HEK293 (cell line): ENCODE measurements at regions not wholly inside any gene's neighbourhood (a gene's known extent, or its start where the extent isn't known, plus 50 kb on each side); places are given as distances from the start of the nearest gene placed in this dataset.

Source experiments
- CTCF ChIA-PET: fragments of 350-600 bp; formaldehyde crosslinking; extraction: SDS; loops from one replicate; lab custom pipeline; 2021; ENCODE audit warnings: antibody characterized with exemption; lab: Yijun Ruan, JAX
- POLR2A ChIA-PET: fragments of 300-600 bp; formaldehyde crosslinking; extraction: SDS; loops from one replicate; lab custom pipeline; 2020; ENCODE audit warnings: antibody characterized with exemption, inconsistent platforms; lab: Yijun Ruan, JAX
- H3K27ac ChIP-seq: fragments of 200-500 bp; sonication (Bioruptor generic); 2 replicates; pipeline ENCODE4 v1.5.1; 2014; ENCODE audit warnings: low read depth, low read length, control low read depth, inconsistent platforms; ENCODE audit errors: extremely low read depth
- H3K36me3 ChIP-seq, 2 experiments: fragments of 200-500 bp in 1 of 2; sonication (Bioruptor generic) in 1 of 2; 1 replicate in 1 of 2; 2 replicates in 1 of 2; pipeline ENCODE4 v1.5.1; 2014 to 2017; ENCODE audit warnings: inconsistent platforms in 2 of 2, low read length in 2 of 2; ENCODE audit not compliant: control insufficient read depth in 2 of 2, insufficient read depth in 1 of 2
- H3K4me1 ChIP-seq: fragments of 200-500 bp; sonication (Bioruptor generic); 2 replicates; pipeline ENCODE4 v1.5.1; 2014; ENCODE audit warnings: mild to moderate bottlenecking, low read length, inconsistent platforms; ENCODE audit not compliant: control insufficient read depth, insufficient read depth
- H3K4me3 ChIP-seq: 2 replicates; pipeline ENCODE4 v1.5.1; 2011; ENCODE audit warnings: low read depth, mild to moderate bottlenecking, control low read depth, low read length, moderate library complexity
- H3K9me3 ChIP-seq: fragments of 200-500 bp; sonication (Bioruptor generic); 2 replicates; pipeline ENCODE4 v1.5.1; 2014; ENCODE audit warnings: low read depth, low read length, inconsistent platforms; ENCODE audit not compliant: control insufficient read depth, insufficient read depth
- MYNN ChIP-seq: fragments of 450-650 bp; formaldehyde crosslinking; IDR thresholded peaks from 2 replicates; pipeline ENCODE4 v1.5.1; 2016; ENCODE audit warnings: missing biosample characterization, missing genetic modification characterization, borderline replicate concordance
- PATZ1 ChIP-seq: fragments of 450-650 bp; formaldehyde crosslinking; IDR thresholded peaks from 2 replicates; pipeline ENCODE4 v1.5.1; 2016; ENCODE audit warnings: missing biosample characterization, missing genetic modification characterization
- PBX3 ChIP-seq: sonication (generic); formaldehyde crosslinking; IDR thresholded peaks from 2 replicates; pipeline ENCODE4 v1.8.1; 2022; ENCODE audit warnings: mild to moderate bottlenecking, moderate library complexity, missing genetic modification reagents
- SCRT1 ChIP-seq: fragments of 450-650 bp; formaldehyde crosslinking; IDR thresholded peaks from 2 replicates; pipeline ENCODE4 v1.5.1; 2016; ENCODE audit warnings: missing biosample characterization, missing genetic modification characterization, borderline replicate concordance
- SP2 ChIP-seq: fragments of 450-650 bp; formaldehyde crosslinking; IDR thresholded peaks from 2 replicates; pipeline ENCODE4 v1.5.1; 2016; ENCODE audit warnings: missing biosample characterization, missing genetic modification characterization
- ZBTB6 ChIP-seq: fragments of 450-650 bp; formaldehyde crosslinking; IDR thresholded peaks from 2 replicates; pipeline ENCODE4 v1.5.1; 2017; ENCODE audit warnings: missing biosample characterization, missing genetic modification characterization
- ZFHX2 ChIP-seq: fragments of 450-650 bp; formaldehyde crosslinking; conservative IDR thresholded peaks from 2 replicates; pipeline ENCODE4 v1.5.1; 2016; ENCODE audit warnings: missing biosample characterization, missing genetic modification characterization
- ZNF146 ChIP-seq: fragments of 450-650 bp; formaldehyde crosslinking; IDR thresholded peaks from 2 replicates; pipeline ENCODE4 v1.5.1; 2016; ENCODE audit warnings: missing biosample characterization, missing genetic modification characterization
- ZNF223 ChIP-seq: fragments of 450-650 bp; formaldehyde crosslinking; IDR thresholded peaks from 2 replicates; pipeline ENCODE4 v1.5.1; 2016; ENCODE audit warnings: missing biosample characterization, missing genetic modification characterization
- ZNF239 ChIP-seq: fragments of 450-650 bp; formaldehyde crosslinking; IDR thresholded peaks from 2 replicates; pipeline ENCODE4 v1.5.1; 2016; ENCODE audit warnings: missing biosample characterization, missing genetic modification characterization
- ZNF645 ChIP-seq: fragments of 450-650 bp; formaldehyde crosslinking; IDR thresholded peaks from 2 replicates; pipeline ENCODE4; 2016; ENCODE audit warnings: missing biosample characterization, missing genetic modification characterization
- ZNF670 ChIP-seq: fragments of 450-650 bp; formaldehyde crosslinking; IDR thresholded peaks from 2 replicates; pipeline ENCODE4 v1.5.1; 2016; ENCODE audit warnings: missing biosample characterization, missing genetic modification characterization, low read depth
- ZNF791 ChIP-seq: fragments of 450-650 bp; formaldehyde crosslinking; IDR thresholded peaks from 2 replicates; pipeline ENCODE4 v1.5.1; 2016; ENCODE audit warnings: missing biosample characterization, missing genetic modification characterization
- TF ChIP-seq, protein P1 (sequence below): fragments of 450-650 bp; formaldehyde crosslinking; IDR thresholded peaks from 2 replicates; pipeline ENCODE4 v1.5.1; 2016; ENCODE audit warnings: missing biosample characterization, missing genetic modification characterization
- TF ChIP-seq, protein P2 (sequence below): fragments of 450-650 bp; formaldehyde crosslinking; IDR thresholded peaks from 2 replicates; pipeline ENCODE4 v1.5.1; 2016; ENCODE audit warnings: missing biosample characterization, missing genetic modification characterization

GRCh38 chr21:16395285-16395684, 665.5 kb downstream of the USP25 start (continued):
- TF ChIP-seq, protein P1, sequence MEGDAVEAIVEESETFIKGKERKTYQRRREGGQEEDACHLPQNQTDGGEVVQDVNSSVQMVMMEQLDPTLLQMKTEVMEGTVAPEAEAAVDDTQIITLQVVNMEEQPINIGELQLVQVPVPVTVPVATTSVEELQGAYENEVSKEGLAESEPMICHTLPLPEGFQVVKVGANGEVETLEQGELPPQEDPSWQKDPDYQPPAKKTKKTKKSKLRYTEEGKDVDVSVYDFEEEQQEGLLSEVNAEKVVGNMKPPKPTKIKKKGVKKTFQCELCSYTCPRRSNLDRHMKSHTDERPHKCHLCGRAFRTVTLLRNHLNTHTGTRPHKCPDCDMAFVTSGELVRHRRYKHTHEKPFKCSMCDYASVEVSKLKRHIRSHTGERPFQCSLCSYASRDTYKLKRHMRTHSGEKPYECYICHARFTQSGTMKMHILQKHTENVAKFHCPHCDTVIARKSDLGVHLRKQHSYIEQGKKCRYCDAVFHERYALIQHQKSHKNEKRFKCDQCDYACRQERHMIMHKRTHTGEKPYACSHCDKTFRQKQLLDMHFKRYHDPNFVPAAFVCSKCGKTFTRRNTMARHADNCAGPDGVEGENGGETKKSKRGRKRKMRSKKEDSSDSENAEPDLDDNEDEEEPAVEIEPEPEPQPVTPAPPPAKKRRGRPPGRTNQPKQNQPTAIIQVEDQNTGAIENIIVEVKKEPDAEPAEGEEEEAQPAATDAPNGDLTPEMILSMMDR (tag by site-specific recombination) = no peak

DNA sequence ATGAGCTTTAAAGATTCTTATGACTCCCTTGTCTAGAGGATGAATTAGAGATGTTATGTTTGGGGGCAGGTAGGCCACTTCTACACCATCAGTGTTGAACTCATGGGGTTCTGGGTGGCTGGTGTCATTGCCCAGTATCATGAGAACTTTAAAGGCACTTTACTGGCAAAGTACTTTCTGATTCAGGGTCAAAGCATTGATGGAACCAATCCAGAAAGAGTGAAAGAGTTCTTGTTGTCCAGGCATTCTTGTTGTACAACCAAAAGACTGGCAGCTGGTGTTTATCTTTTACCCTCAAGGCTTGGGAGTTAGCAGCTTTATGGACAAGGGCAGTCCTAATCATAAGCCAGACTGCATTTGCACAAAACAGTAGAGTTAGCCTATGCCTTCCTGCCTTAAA, 673.0 kb downstream of the USP25 start:
- Histone ChIP-seq H3K4me1 (no peaks in the 10 kb centered on the region), H3K27ac (no peak overlapping the region), H3K4me3 (no peak overlapping the region), H3K36me3 (no peaks in the 10 kb centered on the region; a peak in 1 of 3 replicates), H3K9me3 (no peaks in the 10 kb centered on the region)
- ChIA-PET CTCF (no interaction called here), POLR2A (no interaction called here)
- TF ChIP-seq ZNF645 (tag by site-specific recombination) (no peak), ZNF223 (tag by site-specific recombination) (no peak)

GRCh38 chr21:16404776-16405175, 675.0 kb downstream of the USP25 start:
- no peaks in the 10 kb centered on the region; a peak in 1 of 3 replicates for H3K36me3 ChIP-seq
- no peaks in the 10 kb centered on the region for H3K9me3 ChIP-seq
- ChIA-PET POLR2A (no interaction called here), CTCF (interaction anchor here (0.6 to 0.9 kb wide), 2 partner anchors 20 to 34 kb away, joined by 3 to 4 read pairs; no protein-coding TSS in a partner anchor)
- no peaks in the 10 kb centered on the region for H3K4me1 ChIP-seq
- no peak overlapping the region for H3K27ac ChIP-seq
- no peak for TF ChIP-seq SCRT1 (tag by site-specific recombination)
- TF ChIP-seq ZBTB6 (tag by site-specific recombination) = no peak
- TF ChIP-seq ZNF223 (tag by site-specific recombination) = no peak
- H3K4me3 ChIP-seq = no peak overlapping the region

- Histone ChIP-seq H3K4me1 (no peaks in the 10 kb centered on the region), H3K36me3 (no peaks in the 10 kb centered on the region), H3K9me3 (no peaks in the 10 kb centered on the region), H3K4me3 (no peak overlapping the region), H3K27ac (no peak overlapping the region)
- ChIA-PET CTCF (no interaction called here), POLR2A (no interaction called here)
- TF ChIP-seq PATZ1 (tag by site-specific recombination) (no peak), ZNF146 (tag by site-specific recombination) (no peak), ZNF670 (tag by site-specific recombination) (no peak), ZNF791 (tag by site-specific recombination) (no peak), MYNN (tag by site-specific recombination) (no peak), ZNF239 (tag by site-specific recombination) (no peak), PBX3 (CRISPR knock-in tag) (no peak), ZFHX2 (tag by site-specific recombination) (no peak), SP2 (tag by site-specific recombination) (no peak)
- TF ChIP-seq, protein P2, sequence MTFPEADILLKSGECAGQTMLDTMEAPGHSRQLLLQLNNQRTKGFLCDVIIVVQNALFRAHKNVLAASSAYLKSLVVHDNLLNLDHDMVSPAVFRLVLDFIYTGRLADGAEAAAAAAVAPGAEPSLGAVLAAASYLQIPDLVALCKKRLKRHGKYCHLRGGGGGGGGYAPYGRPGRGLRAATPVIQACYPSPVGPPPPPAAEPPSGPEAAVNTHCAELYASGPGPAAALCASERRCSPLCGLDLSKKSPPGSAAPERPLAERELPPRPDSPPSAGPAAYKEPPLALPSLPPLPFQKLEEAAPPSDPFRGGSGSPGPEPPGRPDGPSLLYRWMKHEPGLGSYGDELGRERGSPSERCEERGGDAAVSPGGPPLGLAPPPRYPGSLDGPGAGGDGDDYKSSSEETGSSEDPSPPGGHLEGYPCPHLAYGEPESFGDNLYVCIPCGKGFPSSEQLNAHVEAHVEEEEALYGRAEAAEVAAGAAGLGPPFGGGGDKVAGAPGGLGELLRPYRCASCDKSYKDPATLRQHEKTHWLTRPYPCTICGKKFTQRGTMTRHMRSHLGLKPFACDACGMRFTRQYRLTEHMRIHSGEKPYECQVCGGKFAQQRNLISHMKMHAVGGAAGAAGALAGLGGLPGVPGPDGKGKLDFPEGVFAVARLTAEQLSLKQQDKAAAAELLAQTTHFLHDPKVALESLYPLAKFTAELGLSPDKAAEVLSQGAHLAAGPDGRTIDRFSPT = no peak
- TF ChIP-seq, protein P1 (tag by site-specific recombination) = no peak
These were observed 676.6 kb downstream of the USP25 start for GRCh38 chr21:16406355-16406754.
